GM18873 (cell line): ENCODE measurements at regions not wholly inside any gene's neighbourhood (a gene's known extent, or its start where the extent isn't known, plus 50 kb on each side); places are given as distances from the start of the nearest gene placed in this dataset.
A peak's percentile ranks its signal among the peaks of the same experiment; 100 is the strongest.

Source experiments
- ATAC-seq: cut with Tn5 transposase; IDR thresholded peaks from one replicate; pipeline ENCODE4 v1.9.1; 2021; ENCODE audit warnings: mild to moderate bottlenecking, moderate library complexity, moderate number of reproducible peaks; ENCODE audit not compliant: unreplicated experiment, low FRiP score

GRCh38 chr11:109911488-109911887, 181.7 kb upstream of the ZC3H12C start:
- ATAC-seq = no peak

- ATAC-seq = no peak
Measured at GRCh38 chr11:109914038-109914437, 179.2 kb upstream of the ZC3H12C start.

GRCh38 chr11:109914809-109915653, 178.2 kb upstream of the ZC3H12C start:
- ATAC-seq = no peak

GRCh38 chr11:109926941-109927340, 166.3 kb upstream of the ZC3H12C start:
- no peak for ATAC-seq

GRCh38 chr11:109929308-109929707, 163.9 kb upstream of the ZC3H12C start:
- ATAC-seq = no peak

GRCh38 chr11:109933126-109933525, 160.1 kb upstream of the ZC3H12C start:
- no peak for ATAC-seq

GRCh38 chr11:109934151-109934550, 159.0 kb upstream of the ZC3H12C start:
- no peak for ATAC-seq

- no peak for ATAC-seq
Measured at GRCh38 chr11:109936661-109937180, 156.5 kb upstream of the ZC3H12C start.

GRCh38 chr11:109937968-109938367, 155.2 kb upstream of the ZC3H12C start:
- no peak for ATAC-seq

- no peak for ATAC-seq
Measured at GRCh38 chr11:109939166-109939810, 153.9 kb upstream of the ZC3H12C start.

GRCh38 chr11:109940816-109941215, 152.4 kb upstream of the ZC3H12C start:
- no peak for ATAC-seq

GRCh38 chr11:109945626-109946321, 147.4 kb upstream of the ZC3H12C start:
- peak; percentile 49 for ATAC-seq

GRCh38 chr11:109946322-109946846, 146.8 kb upstream of the ZC3H12C start:
- peak; percentile 88 for ATAC-seq

- ATAC-seq = no peak
Measured at GRCh38 chr11:109954534-109954933, 138.7 kb upstream of the ZC3H12C start.

GRCh38 chr11:109956124-109956793, 136.9 kb upstream of the ZC3H12C start:
- peak; percentile 75 for ATAC-seq

- ATAC-seq = peak; percentile 43
Measured at GRCh38 chr11:109957000-109957399, 136.2 kb upstream of the ZC3H12C start.

- no peak for ATAC-seq
Measured at GRCh38 chr11:109957601-109958000, 135.6 kb upstream of the ZC3H12C start.

- no peak for ATAC-seq
Measured at GRCh38 chr11:109958131-109958820, 134.9 kb upstream of the ZC3H12C start.

GRCh38 chr11:109958821-109959166, 134.4 kb upstream of the ZC3H12C start:
- no peak for ATAC-seq

GRCh38 chr11:109960831-109961230, 132.4 kb upstream of the ZC3H12C start:
- no peak for ATAC-seq
